ENCODE measurements at regions not wholly inside any gene's neighbourhood (a gene's known extent, or its start where the extent isn't known, plus 50 kb on each side); places are given as distances from the start of the nearest gene placed in this dataset.

GRCh38 chr16:86062271-86062965, 163.5 kb downstream of the IRF8 start:
- DNase-seq (ENCODE audit: low read depth) = no peak
- no peak overlapping the region for H3K4me3 ChIP-seq (ENCODE audit: low read depth, low read length)
- no peak for TF ChIP-seq CTCF (IDR thresholded peaks at IDR 0.05; ENCODE audit: low read depth, low read length, missing control alignments)

GRCh38 chr16:86063760-86064405, 164.9 kb downstream of the IRF8 start:
- no peak overlapping the region for H3K4me3 ChIP-seq (ENCODE audit: low read depth, low read length)
- DNase-seq (ENCODE audit: low read depth) = no peak
- no peak for TF ChIP-seq CTCF (IDR thresholded peaks at IDR 0.05; ENCODE audit: low read depth, low read length, missing control alignments)

- TF ChIP-seq CTCF (IDR thresholded peaks at IDR 0.05; ENCODE audit: low read depth, low read length, missing control alignments) = peak; percentile 9
- no peak for DNase-seq (ENCODE audit: low read depth)
- no peak overlapping the region for H3K4me3 ChIP-seq (ENCODE audit: low read depth, low read length)
Observed at GRCh38 chr16:86064431-86065250, 165.7 kb downstream of the IRF8 start.

DNA sequence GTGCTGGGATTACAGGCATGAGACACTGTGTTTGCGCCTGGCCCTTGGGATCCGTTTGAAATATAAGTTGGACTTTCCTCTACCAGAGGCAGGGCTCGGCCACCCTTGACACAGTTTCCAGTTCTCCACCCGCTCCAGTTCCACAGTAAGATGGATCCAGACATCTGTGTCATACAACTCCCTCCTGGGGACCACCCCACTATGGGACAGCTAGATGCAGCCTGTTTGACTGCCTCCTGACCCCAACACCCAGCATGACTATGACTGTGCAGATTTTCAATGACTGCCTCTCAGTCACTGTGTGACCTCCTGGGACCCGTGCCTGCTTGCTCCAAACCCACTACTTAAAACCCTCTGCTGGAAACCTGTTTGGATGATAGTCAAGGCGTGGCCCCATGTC, 166.7 kb downstream of the IRF8 start:
- TF ChIP-seq CTCF (IDR thresholded peaks at IDR 0.05; ENCODE audit: low read depth, low read length, missing control alignments) = no peak
- no peak overlapping the region for H3K4me3 ChIP-seq (ENCODE audit: low read depth, low read length)
- no peak for DNase-seq (ENCODE audit: low read depth)

DNA sequence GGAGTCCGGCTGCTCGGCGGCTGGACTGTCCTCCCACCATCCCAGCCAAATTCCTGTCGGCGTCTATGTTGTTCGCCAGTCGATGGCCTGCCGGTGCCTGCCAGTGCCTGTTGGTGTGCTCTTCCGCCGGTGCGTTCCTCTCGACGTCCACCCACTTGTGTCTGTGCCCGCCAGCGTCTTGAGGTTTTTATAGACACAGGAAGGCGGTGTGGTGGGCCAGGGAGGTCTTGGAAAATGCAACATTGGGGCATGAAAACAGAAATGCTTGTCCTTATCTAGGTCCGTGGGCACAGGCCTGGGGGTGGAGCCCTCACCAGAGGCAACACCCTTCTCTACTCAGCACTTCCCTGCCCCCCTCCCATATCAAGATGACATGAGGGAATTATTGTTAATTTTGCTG, 167.8 kb downstream of the IRF8 start:
- no peak for DNase-seq (ENCODE audit: low read depth)
- TF ChIP-seq CTCF (IDR thresholded peaks at IDR 0.05; ENCODE audit: low read depth, low read length, missing control alignments) = no peak
- H3K4me3 ChIP-seq (ENCODE audit: low read depth, low read length) = no peak overlapping the region

GRCh38 chr16:86067516-86067915, 168.6 kb downstream of the IRF8 start:
- DNase-seq (ENCODE audit: low read depth) = no peak
- H3K4me3 ChIP-seq (ENCODE audit: low read depth, low read length) = no peak overlapping the region
- no peak for TF ChIP-seq CTCF (IDR thresholded peaks at IDR 0.05; ENCODE audit: low read depth, low read length, missing control alignments)

All from GM12864 (cell line).